Psoas muscle (tissue), 7 donors: ENCODE measurements at regions not wholly inside any gene's neighbourhood (a gene's known extent, or its start where the extent isn't known, plus 50 kb on each side); places are given as distances from the start of the nearest gene placed in this dataset.

Experiments used
- ATAC-seq, 4 donors: fragments of 200-7000 bp; cut with Tn5 transposase; one replicate each; pipeline ENCODE4 v1.9.1; 2020; ENCODE audit warnings: moderate library complexity in 3 of 4, mild to moderate bottlenecking in 2 of 4
- DNase-seq, 2 donors: peaks; one replicate each; pipeline ENCODE4 v3.0.0-alpha.2; 2020
- H3K27ac ChIP-seq: fragments of 200-600 bp; one replicate; pipeline ENCODE4 v1.8.0; 2022
- H3K27me3 ChIP-seq, 3 donors: fragments of 200-600 bp in 1 of 3; one replicate each; pipeline versions ENCODE4 v1.6.1 to v1.8.0; 2013 to 2022; ENCODE audit warnings: low read length in 2 of 3, mild to moderate bottlenecking in 2 of 3, moderate library complexity in 1 of 3; ENCODE audit not compliant: insufficient read depth in 3 of 3
- H3K36me3 ChIP-seq, 2 donors: fragments of 200-600 bp in 1 of 2; one replicate each; pipeline versions ENCODE4 v1.6.1 to v1.8.0; 2013 to 2022; ENCODE audit warnings: low read depth in 1 of 2, mild to moderate bottlenecking in 1 of 2, moderate library complexity in 1 of 2; ENCODE audit not compliant: insufficient read depth in 1 of 2
- H3K4me1 ChIP-seq: fragments of 200-600 bp; one replicate; pipeline ENCODE4 v1.8.0; 2022
- H3K4me3 ChIP-seq: fragments of 200-600 bp; one replicate; pipeline ENCODE4 v1.8.0; 2022; ENCODE audit warnings: mild to moderate bottlenecking
- H3K9me3 ChIP-seq: fragments of 200-600 bp; one replicate; pipeline ENCODE4 v1.8.0; 2022
- WGBS, 3 donors: extraction: QIAGEN DNeasy Blood & Tissue Kit; methylation state at CpG; one replicate each; pipeline versions ENCODE4 v1.1.6 to v1.1.7; 2013; 5-methylcytosine and 5-hydroxymethylcytosine counted together
- intact Hi-C, 2 donors: fragments of 100-400 bp; cut with DNase I; formaldehyde crosslinking; loops; one replicate each; pipeline versions ENCODE4 v1.11.0 to v1.14.2; 2022
- TF ChIP-seq, protein P1 (sequence below): fragments of 200-600 bp; IDR thresholded peaks from one replicate; pipeline ENCODE4 v1.8.0; 2022; ENCODE audit warnings: antibody characterized with exemption
- donor health status: healthy with polysubstance abuse.
- donor health status: DM: no; HTN: no; CAD: no; lungs with moderate emphysema.
- donor health status: Bipolar disorder and iron deficiency.
- donor health status: healthy.
- donor health status: DM: yes; HTN: yes; CAD: no.
- donor health status: DM: no; HTN: no; CAD: no.
- donor health status: DM: yes; HTN: yes; CAD: no.

DNA sequence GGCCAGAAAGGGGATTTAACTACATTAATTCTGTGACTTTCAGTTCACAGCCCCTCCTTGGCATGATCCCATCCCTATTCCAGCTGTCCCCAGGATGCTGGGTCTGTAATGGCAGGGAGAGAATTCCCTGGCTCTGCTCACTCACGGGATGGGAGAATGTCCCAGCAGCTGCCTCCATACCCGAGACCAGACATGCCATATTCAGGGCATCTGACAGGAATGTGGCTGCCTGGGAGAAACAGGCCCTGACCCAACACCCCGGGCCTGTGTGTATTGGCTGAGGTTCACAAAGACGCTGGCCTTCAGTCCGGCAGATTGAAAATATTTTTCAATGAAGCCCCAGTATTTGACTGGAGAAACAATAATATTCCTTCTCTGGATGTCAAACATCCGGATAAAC is 83.6 kb upstream of the SMAD3 start:
- 47 to 64% (median 55%) methylated on average over 6 of the region's 6 CpGs for WGBS, 3 donors
- intact Hi-C loops, result no loop called here
- Histone ChIP-seq H3K27me3 (no peaks in the 10 kb centered on the region), H3K4me3 (no peak overlapping the region), H3K9me3 (no peaks in the 10 kb centered on the region), H3K27ac (no peak overlapping the region), H3K36me3 (no peaks in the 10 kb centered on the region), H3K4me1 (peaks cover 5% of the 10 kb centered on the region)
- ATAC-seq (no peak), DNase-seq (no peak)
- TF ChIP-seq, protein P1, sequence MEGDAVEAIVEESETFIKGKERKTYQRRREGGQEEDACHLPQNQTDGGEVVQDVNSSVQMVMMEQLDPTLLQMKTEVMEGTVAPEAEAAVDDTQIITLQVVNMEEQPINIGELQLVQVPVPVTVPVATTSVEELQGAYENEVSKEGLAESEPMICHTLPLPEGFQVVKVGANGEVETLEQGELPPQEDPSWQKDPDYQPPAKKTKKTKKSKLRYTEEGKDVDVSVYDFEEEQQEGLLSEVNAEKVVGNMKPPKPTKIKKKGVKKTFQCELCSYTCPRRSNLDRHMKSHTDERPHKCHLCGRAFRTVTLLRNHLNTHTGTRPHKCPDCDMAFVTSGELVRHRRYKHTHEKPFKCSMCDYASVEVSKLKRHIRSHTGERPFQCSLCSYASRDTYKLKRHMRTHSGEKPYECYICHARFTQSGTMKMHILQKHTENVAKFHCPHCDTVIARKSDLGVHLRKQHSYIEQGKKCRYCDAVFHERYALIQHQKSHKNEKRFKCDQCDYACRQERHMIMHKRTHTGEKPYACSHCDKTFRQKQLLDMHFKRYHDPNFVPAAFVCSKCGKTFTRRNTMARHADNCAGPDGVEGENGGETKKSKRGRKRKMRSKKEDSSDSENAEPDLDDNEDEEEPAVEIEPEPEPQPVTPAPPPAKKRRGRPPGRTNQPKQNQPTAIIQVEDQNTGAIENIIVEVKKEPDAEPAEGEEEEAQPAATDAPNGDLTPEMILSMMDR, result no peak

DNA sequence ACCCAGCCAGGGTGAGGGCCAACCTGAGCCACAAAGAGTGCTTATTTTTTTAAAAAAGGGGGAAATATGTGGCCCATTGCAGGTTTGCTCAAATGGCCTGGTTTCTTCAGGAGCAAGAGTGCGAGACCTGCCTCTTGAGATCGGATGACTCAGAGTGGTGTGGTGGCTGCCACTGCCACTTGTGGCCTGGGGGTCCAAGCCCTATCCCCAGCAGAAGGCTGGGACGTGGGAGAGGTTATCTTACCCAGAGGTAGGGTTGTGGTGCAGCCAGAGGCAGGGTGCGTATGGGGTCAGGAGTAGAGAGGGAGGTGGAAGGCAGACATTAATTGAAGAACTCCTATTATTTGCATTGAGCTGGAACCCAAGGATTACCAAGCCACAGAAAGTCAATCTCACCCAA is 83.2 kb upstream of the SMAD3 start:
- Histone ChIP-seq H3K36me3 (no peaks in the 10 kb centered on the region), H3K4me1 (peaks cover 5% of the 10 kb centered on the region), H3K27ac (no peak overlapping the region), H3K9me3 (no peaks in the 10 kb centered on the region), H3K4me3 (no peak overlapping the region), H3K27me3 (no peaks in the 10 kb centered on the region)
- WGBS, 3 donors, result 92 to 97% (median 94%) methylated on average over 4 of the region's 4 CpGs
- no peak for ATAC-seq
- TF ChIP-seq, protein P1, result no peak
- no peak for DNase-seq
- intact Hi-C loops, result no loop called here

DNA sequence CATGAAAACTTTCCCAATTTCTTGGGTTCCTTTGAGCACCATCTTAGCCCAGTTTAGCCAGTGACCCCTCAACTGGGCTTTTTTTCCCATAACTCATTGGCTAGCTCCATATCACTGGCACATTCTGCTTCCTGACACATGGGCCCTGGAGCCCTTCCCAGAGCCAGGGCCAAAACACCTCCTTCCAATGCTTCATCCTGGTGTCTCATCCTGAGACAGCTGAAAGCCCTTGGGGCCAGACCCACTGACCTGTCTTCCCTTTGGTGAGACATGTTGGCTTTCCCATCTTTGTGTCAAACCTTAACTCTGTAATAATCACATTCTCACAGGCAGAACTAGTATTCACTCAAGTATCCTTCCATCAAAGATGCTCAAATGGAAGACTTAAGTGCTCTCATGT is 82.6 kb upstream of the SMAD3 start:
- DNase-seq (no peak), ATAC-seq (no peak)
- Histone ChIP-seq H3K9me3 (no peaks in the 10 kb centered on the region), H3K36me3 (no peaks in the 10 kb centered on the region), H3K4me3 (no peak overlapping the region), H3K27ac (no peak overlapping the region), H3K27me3 (no peaks in the 10 kb centered on the region), H3K4me1 (peaks cover 5% of the 10 kb centered on the region)
- intact Hi-C loops, result no loop called here
- TF ChIP-seq, protein P1, result no peak

DNA sequence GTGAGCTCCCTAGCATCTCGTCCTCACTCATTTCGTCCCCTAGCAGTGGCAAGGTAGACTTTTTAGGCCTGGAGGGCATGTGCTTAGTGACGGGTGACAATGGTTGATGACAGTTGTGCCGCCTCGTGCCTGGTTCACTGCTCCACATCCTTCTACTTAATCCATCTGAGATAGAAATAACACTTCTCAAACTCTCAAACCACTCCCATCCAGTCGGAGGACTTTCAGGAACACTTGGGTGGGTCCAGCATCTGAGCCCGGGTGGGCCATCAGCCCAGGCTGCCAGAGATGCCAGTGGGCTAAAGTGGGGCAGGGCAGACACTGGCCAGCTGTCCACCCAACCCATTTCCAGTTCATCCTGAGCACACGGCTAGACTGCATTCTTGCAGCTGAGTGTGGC is 79.7 kb upstream of the SMAD3 start:
- Histone ChIP-seq H3K4me3 (no peak overlapping the region), H3K9me3 (no peaks in the 10 kb centered on the region), H3K4me1 (no peaks in the 10 kb centered on the region), H3K27ac (no peak overlapping the region), H3K27me3 (no peaks in the 10 kb centered on the region), H3K36me3 (no peaks in the 10 kb centered on the region)
- no peak for ATAC-seq
- intact Hi-C loops, result no loop called here
- TF ChIP-seq, protein P1, result no peak
- DNase-seq, result no peak
- WGBS, 3 donors, result 77 to 80% (median 79%) methylated on average over 8 of the region's 8 CpGs

DNA sequence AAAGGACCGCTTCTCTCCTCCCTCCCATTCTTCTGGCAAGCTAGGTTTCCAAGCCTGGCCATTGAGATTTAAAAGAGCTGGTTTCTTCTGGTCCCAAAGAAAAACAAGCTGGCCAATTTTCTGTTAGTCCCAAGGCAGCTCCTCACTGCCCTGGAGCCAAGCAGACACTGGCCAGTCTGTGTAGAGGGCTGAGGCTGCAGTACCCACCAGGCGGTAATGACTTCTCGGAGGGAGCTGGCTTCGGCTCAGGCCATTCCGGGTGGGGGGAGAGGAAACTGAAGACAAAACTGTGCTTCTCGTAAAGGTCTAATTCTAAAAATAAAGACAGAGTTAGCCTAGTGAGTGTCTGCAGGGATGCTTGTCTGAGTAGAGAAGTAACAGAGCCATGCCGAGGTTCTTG is 78.5 kb upstream of the SMAD3 start:
- Histone ChIP-seq H3K27me3 (no peaks in the 10 kb centered on the region), H3K4me3 (no peak overlapping the region), H3K36me3 (no peaks in the 10 kb centered on the region), H3K9me3 (no peaks in the 10 kb centered on the region), H3K27ac (no peak overlapping the region), H3K4me1 (no peaks in the 10 kb centered on the region)
- TF ChIP-seq, protein P1, result no peak
- DNase-seq (no peak), ATAC-seq (no peak)
- WGBS, 3 donors, result 88 to 91% (median 90%) methylated on average over 7 of the region's 7 CpGs
- intact Hi-C loops, result no loop called here
